H1 (cell line): ENCODE measurements at regions not wholly inside any gene's neighbourhood (a gene's known extent, or its start where the extent isn't known, plus 50 kb on each side); places are given as distances from the start of the nearest gene placed in this dataset.

Experiments used
- CBX5 ChIP-seq: fragments of 300-800, 300-1000 bp; sonication (generic); IDR thresholded peaks from 2 replicates; pipeline ENCODE4 v1.7.1; 2016; ENCODE audit warnings: antibody characterized with exemption, low read length, low read depth
- TAF1 ChIP-seq: IDR thresholded peaks from 2 replicates; pipeline ENCODE4 v1.6.1; 2011; ENCODE audit warnings: mild to moderate bottlenecking, low read depth, low read length

DNA sequence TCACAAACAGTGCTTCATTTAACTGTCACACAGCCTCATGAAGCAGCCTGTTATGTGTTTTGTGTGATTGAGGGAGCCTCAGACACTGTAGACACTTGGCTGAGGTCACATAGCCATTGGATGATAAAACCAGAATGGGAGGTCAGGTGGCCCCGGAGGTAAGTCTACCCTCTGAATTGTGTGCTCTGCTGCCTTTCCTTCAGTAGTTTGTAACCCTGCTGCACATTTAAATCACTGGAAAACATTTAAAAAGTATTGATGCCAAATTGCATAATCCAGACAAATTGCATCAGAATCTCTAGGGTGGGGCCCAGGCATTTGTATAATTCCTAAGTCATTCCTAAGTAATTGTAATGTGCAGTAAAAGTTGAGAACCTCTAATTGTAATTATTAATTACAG lies 85.2 kb upstream of the ECI2 start:
- TF ChIP-seq TAF1: no peak
- no peak for TF ChIP-seq CBX5
